ENCODE measurements at regions not wholly inside any gene's neighbourhood (a gene's known extent, or its start where the extent isn't known, plus 50 kb on each side); places are given as distances from the start of the nearest gene placed in this dataset.

GRCh38 chr4:22922426-22922825 is 229.7 kb downstream of the GBA3 start:
- H3K9me3 ChIP-seq (replicated peaks in 1 of 3) = no peaks in the 10 kb centered on the region
- TF ChIP-seq, protein P1, sequence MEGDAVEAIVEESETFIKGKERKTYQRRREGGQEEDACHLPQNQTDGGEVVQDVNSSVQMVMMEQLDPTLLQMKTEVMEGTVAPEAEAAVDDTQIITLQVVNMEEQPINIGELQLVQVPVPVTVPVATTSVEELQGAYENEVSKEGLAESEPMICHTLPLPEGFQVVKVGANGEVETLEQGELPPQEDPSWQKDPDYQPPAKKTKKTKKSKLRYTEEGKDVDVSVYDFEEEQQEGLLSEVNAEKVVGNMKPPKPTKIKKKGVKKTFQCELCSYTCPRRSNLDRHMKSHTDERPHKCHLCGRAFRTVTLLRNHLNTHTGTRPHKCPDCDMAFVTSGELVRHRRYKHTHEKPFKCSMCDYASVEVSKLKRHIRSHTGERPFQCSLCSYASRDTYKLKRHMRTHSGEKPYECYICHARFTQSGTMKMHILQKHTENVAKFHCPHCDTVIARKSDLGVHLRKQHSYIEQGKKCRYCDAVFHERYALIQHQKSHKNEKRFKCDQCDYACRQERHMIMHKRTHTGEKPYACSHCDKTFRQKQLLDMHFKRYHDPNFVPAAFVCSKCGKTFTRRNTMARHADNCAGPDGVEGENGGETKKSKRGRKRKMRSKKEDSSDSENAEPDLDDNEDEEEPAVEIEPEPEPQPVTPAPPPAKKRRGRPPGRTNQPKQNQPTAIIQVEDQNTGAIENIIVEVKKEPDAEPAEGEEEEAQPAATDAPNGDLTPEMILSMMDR (IDR thresholded peaks at IDR 0.05) = no peak
- TF ChIP-seq POLR2A (IDR thresholded peaks at IDR 0.05) = no peak
- DNase-seq = no peak
- no peaks in the 10 kb centered on the region for H3K27me3 ChIP-seq
- H3K27ac ChIP-seq = no peak overlapping the region
- no peak overlapping the region for H3K4me3 ChIP-seq
- no peaks in the 10 kb centered on the region for H3K36me3 ChIP-seq (replicated peaks in 1 of 2)
- 73 to 86% (median 83%) methylated on average over 2 of the region's 2 CpGs for WGBS, 4 donors
- intact Hi-C loops (cut with DNase I) = no loop called here
- H3K4me1 ChIP-seq (replicated peaks in 1 of 2) = no peaks in the 10 kb centered on the region

- H3K4me1 ChIP-seq (replicated peaks in 1 of 2) = no peaks in the 10 kb centered on the region
- H3K9me3 ChIP-seq (replicated peaks in 1 of 3) = no peaks in the 10 kb centered on the region
- H3K27me3 ChIP-seq = no peaks in the 10 kb centered on the region
- no peak overlapping the region for H3K27ac ChIP-seq
- no peak overlapping the region for H3K4me3 ChIP-seq
- DNase-seq = no peak
- H3K36me3 ChIP-seq (replicated peaks in 1 of 2) = no peaks in the 10 kb centered on the region
- WGBS, 4 donors = 41 to 49% (median 49%) methylated on average over 5 of the region's 5 CpGs
- TF ChIP-seq POLR2A (IDR thresholded peaks at IDR 0.05) = no peak
- TF ChIP-seq, protein P1 (IDR thresholded peaks at IDR 0.05) = no peak
- intact Hi-C loops (cut with DNase I) = no loop called here
Measured at GRCh38 chr4:22921936-22922335, 229.2 kb downstream of the GBA3 start.

DNA sequence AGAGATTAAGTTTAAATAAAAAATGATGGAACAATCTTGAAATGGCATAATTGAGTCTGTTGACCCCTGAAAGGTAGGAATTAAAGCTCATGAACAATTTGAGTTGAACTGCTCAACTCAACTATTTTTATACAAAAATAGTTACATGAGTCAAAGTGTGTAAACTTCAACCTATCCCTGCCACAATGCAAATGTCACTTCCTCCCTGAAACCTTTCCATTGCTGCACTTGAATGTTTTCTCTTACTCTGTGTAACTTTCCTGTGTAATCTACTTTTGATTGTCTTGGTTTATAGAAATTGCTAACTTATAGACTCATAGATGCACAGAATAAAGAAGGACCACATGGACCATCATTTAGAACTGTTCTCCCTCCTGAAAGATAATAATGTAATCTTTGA is 218.5 kb downstream of the GBA3 start:
- Histone ChIP-seq H3K27me3 (no peaks in the 10 kb centered on the region), H3K27ac (no peak overlapping the region), H3K36me3 (replicated peaks in 1 of 2) (no peaks in the 10 kb centered on the region), H3K4me3 (no peak overlapping the region), H3K9me3 (replicated peaks in 1 of 3) (no peaks in the 10 kb centered on the region), H3K4me1 (replicated peaks in 1 of 2) (no peaks in the 10 kb centered on the region)
- TF ChIP-seq, protein P1 (IDR thresholded peaks at IDR 0.05) = no peak
- no peak for TF ChIP-seq POLR2A (IDR thresholded peaks at IDR 0.05)
- no peak for DNase-seq
- intact Hi-C loops (cut with DNase I) = no loop called here

DNA sequence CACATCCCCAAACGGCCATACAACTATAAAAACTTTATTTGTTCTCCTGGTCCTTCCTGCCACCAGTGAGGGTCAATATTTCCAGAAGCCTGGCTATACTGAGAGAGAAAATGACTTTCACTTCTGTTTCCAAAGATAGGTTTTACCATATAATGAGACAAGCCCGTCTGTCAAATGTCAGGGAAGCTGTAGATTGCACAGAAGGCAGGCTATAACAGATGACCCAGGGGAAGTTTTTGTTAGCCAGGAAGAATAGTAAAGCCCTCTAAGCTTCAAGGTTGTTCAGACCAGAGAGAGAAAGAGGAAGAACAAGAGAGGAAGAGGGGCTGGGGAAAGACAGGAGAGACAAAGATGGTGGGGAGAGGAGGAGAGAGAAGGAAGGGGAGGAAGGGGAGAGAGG is 217.5 kb downstream of the GBA3 start:
- Histone ChIP-seq H3K36me3 (replicated peaks in 1 of 2) (no peaks in the 10 kb centered on the region), H3K27me3 (no peaks in the 10 kb centered on the region), H3K27ac (no peak overlapping the region), H3K9me3 (replicated peaks in 1 of 3) (no peaks in the 10 kb centered on the region), H3K4me3 (no peak overlapping the region), H3K4me1 (replicated peaks in 1 of 2) (no peaks in the 10 kb centered on the region)
- no peak for TF ChIP-seq POLR2A (IDR thresholded peaks at IDR 0.05)
- TF ChIP-seq, protein P1 (IDR thresholded peaks at IDR 0.05) = no peak
- 21 to 43% (median 27%) methylated on average over 2 of the region's 2 CpGs for WGBS, 4 donors
- intact Hi-C loops (cut with DNase I) = no loop called here
- no peak for DNase-seq
